NCI-H2081 (cell line): ENCODE measurements at regions not wholly inside any gene's neighbourhood (a gene's known extent, or its start where the extent isn't known, plus 50 kb on each side); places are given as distances from the start of the nearest gene placed in this dataset.
"Not testable (repeated sequence)": the region's sequence is repeated elsewhere in the genome, so short reads cannot be mapped to it uniquely, and the experiment has no call there.

Experiments
- DNase-seq, 2 experiments: peaks; one replicate each; lab custom pipeline; 2025; lab: John Stamatoyannopoulos, UW

DNA sequence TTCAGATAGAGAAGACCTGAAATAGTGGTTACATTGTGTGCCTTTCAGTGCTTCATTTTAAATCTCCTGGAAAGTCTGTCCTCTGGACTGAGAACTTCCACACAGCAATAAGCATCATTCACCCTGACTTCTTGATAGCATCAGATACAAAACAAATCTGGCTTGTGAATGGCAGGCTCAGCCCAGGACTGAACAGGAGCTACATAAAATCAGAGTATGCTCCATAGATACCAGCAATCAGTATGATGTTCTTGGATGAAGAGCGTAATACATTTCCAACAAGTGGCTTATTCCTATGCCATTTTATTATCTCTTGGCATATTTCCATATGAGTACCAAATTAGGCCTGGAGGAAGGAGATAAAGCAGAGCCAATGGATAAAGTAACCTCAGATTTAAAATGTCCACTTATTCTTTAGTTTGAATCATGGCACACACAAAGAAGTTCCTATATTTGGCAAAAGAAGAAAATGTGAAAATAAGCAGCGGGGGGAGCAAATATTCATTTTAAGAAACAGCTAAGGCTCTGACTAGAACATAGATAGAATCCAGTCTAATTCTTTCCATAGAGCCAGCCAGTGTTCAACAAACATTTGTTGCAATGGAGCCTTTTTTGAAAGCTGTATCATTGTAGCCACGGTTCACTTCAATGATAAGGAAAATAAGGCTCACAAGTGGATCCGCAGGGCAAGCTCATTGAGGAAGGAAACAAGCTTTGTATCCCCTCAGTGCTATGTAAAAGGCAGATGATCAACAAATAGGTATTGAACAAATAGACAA is 230.8 kb upstream of the CHAC2 start:
- DNase-seq: no peak

DNA sequence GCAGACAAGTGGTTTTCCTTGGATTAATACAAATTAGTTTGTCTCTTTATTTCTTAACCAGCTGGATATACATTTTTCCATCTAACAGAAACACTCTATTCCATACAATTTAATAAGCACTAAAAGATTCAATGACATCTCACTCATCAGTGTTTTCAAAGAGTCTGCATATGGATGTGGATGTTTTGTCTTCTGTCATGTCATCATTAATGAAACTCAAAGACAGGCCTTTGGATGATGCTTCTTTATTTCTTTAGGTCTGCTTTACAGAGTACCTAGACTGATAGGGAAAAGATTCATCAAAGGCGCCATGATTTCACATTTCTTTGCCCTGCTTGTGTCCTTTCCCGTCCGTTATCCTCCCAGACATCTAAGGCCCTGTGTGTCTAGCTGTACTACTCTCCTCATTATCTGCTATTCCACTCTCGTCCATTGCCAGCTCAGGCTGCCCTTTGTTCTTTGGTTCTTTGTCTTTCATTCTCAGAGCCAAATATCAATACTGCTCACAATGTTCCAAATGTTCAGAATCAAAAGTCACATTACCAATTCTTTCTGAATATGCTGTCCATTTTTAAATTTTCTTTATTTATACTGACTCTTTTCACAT is 232.3 kb upstream of the CHAC2 start:
- no peak for DNase-seq

- DNase-seq: no peak
Observed at GRCh38 chr2:53530126-53530525, 237.5 kb upstream of the CHAC2 start.

DNA sequence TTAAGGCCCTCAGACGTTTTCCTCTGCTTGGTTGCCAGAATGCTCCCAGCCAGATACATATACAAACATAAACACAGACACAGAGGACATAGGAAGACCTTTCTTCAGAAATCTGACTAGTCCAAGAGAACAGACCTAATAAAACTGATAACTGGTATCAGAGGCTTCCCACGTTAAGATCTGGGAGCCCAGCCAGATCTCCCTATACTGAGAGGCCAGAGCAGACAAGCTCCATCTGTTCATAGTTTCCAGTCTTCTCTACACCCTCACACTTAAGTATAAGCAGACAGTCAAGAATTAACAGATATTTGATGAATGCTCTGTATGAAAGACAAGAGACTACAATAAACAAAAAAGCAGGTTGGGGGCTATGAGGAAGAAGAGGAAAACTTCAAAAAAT is 240.5 kb upstream of the CHAC2 start:
- DNase-seq: no peak

- peak; percentile 58 to 89 for DNase-seq
Observed at GRCh38 chr2:53519918-53520841, 247.4 kb upstream of the CHAC2 start.

DNA sequence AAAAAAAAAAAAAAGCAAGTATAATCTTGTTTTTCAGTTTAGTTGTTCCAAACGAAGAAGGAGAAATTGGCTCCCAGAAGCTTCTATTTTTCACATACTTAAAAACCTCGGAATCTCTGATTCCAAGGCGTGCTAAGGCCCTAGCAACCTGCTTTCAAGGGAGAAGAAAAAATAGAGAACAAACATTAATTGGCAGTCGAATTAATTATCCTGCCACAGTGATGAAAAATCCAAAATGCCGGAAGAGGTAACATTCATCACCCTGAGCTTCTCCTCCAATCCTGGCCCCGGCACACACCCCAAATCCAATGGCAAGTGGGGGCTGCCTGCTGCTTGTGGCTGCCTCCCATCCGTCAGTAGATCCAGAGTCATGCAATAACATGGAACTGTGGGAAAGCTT is 250.2 kb upstream of the CHAC2 start:
- DNase-seq: no peak

- DNase-seq: no peak
Observed at GRCh38 chr2:53516650-53517049, 251.0 kb upstream of the CHAC2 start.

DNA sequence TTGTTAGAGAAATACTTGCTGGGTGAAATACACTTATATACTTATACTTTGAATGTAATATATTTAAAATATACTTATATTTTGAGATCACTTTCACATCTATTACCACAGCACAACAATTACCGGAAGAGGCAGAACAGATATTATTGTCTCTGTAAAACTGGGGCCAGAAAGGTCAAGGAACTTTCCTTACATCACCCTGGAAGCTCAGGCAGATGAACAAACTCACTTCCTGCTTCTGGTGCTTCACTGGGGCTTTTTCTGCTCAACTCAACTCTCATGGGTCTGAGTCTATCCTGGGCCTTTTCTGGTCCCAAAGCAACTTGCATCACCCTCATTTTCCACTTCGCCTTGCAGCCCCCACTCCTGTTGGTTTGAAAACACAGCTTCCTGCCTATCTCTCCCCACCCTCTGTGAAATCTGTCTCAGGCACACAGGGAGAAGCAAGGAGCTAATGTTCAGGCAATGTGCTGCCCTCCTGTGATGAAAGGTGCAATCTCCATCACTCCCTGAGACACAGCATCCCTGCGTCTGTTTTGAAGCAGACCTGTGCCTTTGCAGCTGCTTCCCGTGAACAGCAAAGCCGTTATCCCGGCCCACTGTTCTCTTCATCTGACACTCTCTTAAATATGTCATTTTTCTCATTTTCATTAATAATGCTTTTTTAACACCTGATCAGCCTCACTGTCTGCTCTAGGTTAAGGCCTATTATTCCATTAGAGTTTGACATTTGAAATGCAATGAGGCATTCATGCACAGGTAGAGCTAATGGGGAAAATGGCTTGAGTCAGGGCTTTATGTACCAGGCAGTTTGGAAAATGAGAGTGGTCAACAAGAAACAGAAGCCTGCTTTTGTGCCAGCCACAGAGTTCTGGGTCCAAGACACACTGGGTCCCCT is 251.9 kb upstream of the CHAC2 start:
- peak in 1 of 2 experiments; percentile 8 for DNase-seq

DNA sequence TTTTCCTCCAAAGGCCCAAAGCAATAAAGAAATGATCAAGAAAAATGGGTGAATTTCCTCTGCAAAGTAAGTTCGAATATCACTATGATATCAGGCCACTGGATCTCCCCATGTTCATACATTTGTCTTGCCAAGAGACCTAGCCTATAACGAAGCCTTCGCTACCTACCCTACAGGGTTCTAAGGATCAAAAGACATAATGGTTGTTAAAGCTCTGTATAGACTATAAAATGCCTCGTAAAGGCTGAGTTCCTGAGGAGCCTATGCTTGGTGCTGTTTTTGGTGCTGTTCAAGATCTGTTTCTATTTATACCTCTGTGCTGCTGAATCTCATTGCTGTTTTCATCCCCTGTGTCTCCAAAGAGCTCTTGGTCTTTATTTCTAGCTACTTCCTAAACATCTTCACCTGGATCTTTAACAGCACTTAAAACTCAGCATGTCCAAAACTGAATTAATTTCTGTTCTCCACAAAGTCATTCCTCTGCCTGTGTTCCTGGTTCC is 254.4 kb upstream of the CHAC2 start:
- DNase-seq: no peak

- no peak for DNase-seq
Observed at GRCh38 chr2:53512071-53512826, 255.4 kb upstream of the CHAC2 start.

DNA sequence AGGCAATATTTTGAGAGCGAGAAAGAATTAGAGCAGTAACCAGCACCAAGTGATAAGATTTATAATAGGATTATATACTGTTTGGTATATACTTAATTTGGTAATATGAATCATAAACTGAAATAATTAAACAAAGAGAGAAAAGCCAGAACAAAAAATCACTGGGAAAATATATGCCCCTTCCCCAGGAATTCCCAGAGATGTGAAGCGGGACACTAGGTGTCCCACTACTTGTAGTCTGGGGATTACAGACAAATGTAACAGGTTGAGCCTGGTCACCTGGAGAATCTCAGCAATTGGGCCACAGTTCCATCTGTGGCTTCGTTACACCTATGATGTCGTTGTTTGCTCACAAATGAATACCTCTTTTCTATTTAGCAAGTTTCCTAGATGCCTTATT is 256.1 kb upstream of the CHAC2 start:
- DNase-seq: no peak

- DNase-seq: no peak
Observed at GRCh38 chr2:53510401-53510800, 257.2 kb upstream of the CHAC2 start.

DNA sequence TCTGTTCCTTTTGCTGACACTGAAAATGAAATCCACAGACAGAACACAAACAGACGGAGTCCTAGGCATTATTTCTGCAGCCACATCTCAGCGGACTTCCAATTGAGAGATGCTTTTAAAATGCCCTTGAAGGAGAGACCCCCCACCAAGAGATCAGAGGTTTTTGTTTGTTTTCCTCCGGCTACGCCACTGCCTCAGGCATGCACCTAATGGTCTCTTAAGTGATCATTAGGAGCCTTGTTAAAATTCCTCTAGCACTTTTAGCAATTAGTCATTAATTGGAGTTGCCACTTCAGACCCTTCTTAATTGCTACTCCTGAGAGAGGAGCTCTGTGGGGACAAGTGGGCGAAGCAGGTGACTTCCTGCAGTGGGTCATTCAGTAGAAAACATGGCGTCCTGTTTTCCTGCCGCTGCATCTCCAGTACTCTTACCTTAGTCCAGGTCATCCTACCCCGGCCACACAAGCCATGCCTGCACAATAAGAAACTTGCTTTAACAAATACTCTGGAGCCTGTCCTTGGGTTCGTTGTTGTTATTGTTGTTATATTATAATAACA is 257.7 kb upstream of the CHAC2 start:
- DNase-seq: no peak

GRCh38 chr2:53508667-53509066 is 258.9 kb upstream of the CHAC2 start:
- DNase-seq: no peak

DNA sequence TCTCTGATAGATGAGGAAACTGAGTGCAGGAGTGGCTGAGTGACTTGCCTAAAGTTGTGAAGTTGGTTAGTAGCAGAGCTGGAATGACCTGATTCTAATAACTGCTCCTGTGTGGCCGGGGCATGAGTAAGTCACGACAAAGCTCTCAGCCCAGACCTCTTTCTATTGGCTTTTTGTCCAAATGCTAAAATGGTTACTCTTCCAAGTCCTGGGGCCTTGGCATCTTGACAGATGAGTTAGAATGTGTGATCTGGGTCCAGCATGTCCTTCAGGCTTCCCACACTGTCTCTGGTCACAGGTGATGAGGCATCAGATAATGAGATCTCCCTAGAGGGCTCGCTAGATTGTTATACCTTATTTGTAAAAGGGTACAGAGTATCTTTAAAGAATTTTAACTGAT is 260.5 kb upstream of the CHAC2 start:
- not testable (repeated sequence) for DNase-seq

DNA sequence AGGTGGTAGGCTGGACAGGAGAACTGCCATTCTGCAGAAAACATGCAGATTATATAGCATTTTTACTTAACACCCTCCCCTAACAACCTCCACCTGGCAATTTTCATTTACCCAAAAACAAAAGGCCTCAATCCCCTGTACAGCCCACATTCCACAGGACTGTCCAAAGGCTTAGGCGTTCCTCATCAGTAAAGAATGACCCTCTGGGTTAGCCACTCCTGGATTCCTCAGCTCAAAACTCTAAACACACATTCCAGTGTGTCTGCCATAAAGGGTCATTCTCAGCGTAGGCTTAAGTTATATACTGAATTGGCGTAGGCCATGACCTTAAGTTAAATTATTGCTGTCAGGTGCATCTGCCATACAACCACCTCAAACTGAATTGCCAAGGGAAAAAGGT is 261.8 kb upstream of the CHAC2 start:
- no peak for DNase-seq

DNA sequence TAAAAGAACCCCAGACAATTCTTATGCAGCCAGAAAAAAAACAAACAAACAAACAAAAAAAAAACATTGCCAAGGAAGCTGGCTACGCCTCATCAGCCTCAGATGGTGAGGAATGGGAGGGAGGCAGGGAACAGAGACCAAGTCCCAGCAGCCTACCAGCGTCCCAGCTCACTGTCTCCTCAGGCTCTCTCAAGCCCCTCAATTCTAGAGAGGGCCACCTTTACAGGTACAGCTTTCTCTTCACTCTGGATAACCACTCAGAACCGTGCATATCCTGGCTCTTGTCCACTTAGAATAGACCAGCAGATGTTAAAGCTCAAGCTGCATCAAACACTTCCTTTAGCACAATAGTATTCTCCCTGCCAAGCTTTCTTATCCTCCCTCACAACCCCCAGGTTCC is 263.1 kb upstream of the CHAC2 start:
- DNase-seq: no peak

DNA sequence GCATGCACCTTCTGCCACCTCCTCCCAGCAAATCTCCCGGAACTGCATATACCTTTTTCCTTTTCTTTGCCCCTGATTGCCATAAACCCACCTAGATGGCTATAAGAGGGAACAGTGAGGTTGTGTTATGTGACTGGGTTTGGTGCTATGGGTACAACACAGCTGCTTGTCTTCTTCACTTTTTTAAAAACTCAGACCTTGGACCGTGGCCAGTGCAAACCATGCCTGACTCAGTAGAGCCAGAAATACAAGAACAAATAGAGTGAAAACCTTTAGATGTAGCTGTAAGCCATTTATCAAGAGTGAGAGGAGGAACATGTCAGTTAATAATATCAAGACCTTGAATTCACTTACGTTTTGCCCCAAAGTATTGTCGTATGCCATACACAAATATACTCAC is 267.4 kb upstream of the CHAC2 start:
- no peak for DNase-seq

DNA sequence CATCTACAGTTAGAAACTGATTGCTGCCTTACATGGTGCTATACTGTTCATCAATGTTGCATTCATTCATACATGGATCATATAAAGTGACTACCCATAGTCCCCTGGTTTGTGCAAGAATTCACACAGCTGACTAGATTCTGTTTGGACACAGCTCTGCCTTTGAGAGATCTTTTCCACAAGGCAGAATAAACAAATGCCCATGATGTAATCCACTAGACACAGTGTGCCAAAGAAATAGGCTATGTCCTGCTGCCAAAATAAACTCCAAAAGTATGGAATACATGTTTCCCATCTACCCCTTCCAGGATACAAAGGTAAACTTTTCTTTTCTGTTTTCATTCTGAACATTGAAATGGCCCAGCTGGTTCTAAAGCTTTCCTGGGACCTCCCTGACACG is 269.4 kb upstream of the CHAC2 start:
- DNase-seq: no peak

GRCh38 chr2:53497020-53497419 is 270.6 kb upstream of the CHAC2 start:
- DNase-seq: no peak

DNA sequence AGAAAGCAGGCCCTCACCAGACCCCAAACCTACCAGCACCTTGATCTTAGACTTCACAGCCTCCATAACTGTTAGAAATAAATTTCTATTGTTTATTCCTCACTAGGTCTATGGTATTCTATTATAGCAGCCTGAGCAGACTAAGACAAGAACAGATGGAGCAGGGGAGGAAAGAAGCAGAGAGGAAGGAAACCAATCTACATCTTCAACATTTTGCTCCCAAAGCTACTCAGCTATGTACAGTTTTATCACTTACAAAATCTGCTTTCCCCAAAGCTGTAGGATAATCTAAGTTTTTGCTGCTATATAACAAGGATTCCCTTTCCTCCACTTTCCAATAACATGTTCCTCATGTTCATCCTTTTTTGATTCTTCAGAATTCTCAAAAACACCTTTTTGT is 274.4 kb upstream of the CHAC2 start:
- no peak for DNase-seq
